GM06990 (cell line): ENCODE measurements at regions not wholly inside any gene's neighbourhood (a gene's known extent, or its start where the extent isn't known, plus 50 kb on each side); places are given as distances from the start of the nearest gene placed in this dataset.

ENCODE experiments used
- DNase-seq: peaks from one replicate; pipeline ENCODE4 v3.0.0-alpha.2; 2011; ENCODE audit not compliant: insufficient read length; ENCODE audit errors: extremely low read depth
- H3K27me3 ChIP-seq: replicated peaks from 2 replicates; pipeline ENCODE4 v1.6.0; 2011; ENCODE audit warnings: low read length; ENCODE audit not compliant: control insufficient read depth, insufficient read depth
- H3K36me3 ChIP-seq: 2 replicates; pipeline ENCODE4 v1.5.1; 2011; ENCODE audit warnings: low read length; ENCODE audit not compliant: control insufficient read depth, insufficient read depth
- H3K4me3 ChIP-seq: replicated peaks from 2 replicates; pipeline ENCODE4 v1.5.1; 2011; ENCODE audit warnings: low read depth, mild to moderate bottlenecking, control low read depth, low read length
- TF ChIP-seq, protein P1 (sequence below): IDR thresholded peaks from 2 replicates; pipeline ENCODE4 v1.5.1; 2011; ENCODE audit warnings: low read length, control low read depth, mild to moderate bottlenecking, inconsistent platforms; ENCODE audit not compliant: insufficient read depth, poor library complexity, severe bottlenecking

DNA sequence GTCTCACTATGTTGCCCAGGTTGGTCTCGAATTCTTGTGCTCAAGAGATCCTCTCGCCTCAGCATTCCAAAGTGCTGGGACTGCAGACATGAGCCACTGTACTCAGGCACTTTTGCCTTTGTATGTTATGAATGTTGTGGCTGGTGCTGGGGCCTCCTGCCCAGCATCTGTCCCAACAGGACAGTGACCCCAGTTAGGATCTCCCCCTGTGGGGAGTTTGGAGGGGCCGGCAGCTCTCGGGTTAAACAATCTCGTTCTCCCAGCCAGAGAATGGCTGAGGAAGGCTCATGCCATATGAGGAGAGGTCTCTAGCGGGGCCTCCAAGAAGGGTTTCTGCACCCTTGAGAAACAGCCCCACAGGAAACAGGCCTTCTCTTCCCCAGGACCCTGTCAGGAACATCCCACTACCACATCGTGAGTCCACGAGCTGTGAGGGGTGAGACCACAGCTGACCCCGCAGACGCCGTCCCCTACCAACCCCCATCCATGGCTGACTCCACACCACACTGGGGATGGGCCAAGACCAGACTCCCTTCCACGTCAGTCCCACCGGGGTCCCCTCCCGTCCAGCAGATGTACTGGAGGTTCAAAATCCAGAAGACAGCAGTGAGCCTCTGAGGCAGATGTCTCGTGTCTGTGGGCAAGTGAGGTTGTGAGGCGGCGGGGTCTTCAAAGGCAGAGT is 54.1 kb downstream of the SHANK2 start:
- DNase-seq = no peak
- H3K36me3 ChIP-seq = no peaks in the 10 kb centered on the region
- no peak overlapping the region for H3K4me3 ChIP-seq
- TF ChIP-seq, protein P1, sequence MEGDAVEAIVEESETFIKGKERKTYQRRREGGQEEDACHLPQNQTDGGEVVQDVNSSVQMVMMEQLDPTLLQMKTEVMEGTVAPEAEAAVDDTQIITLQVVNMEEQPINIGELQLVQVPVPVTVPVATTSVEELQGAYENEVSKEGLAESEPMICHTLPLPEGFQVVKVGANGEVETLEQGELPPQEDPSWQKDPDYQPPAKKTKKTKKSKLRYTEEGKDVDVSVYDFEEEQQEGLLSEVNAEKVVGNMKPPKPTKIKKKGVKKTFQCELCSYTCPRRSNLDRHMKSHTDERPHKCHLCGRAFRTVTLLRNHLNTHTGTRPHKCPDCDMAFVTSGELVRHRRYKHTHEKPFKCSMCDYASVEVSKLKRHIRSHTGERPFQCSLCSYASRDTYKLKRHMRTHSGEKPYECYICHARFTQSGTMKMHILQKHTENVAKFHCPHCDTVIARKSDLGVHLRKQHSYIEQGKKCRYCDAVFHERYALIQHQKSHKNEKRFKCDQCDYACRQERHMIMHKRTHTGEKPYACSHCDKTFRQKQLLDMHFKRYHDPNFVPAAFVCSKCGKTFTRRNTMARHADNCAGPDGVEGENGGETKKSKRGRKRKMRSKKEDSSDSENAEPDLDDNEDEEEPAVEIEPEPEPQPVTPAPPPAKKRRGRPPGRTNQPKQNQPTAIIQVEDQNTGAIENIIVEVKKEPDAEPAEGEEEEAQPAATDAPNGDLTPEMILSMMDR = no peak
- peaks cover 2% of the 10 kb centered on the region for H3K27me3 ChIP-seq

DNA sequence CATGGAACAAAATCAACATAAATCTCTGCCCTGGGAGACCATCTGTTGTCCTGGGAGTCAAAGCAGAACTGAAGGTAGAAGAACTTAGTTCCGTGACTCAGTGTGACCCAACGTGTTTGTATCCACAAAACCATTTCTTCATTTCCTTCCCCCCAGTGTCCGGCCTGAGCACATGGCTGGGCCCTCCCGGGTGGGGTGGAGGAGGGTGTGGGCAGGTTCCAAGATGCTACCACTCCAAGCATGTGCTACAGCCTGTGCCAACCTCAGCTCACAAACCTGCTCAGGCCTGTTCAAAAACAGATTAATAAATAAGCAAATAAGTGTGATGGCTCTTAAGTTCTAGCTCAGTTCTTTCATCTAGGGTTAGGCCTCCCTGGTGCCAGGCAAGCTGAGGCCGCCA is 55.3 kb downstream of the SHANK2 start:
- Histone ChIP-seq H3K4me3 (no peak overlapping the region), H3K27me3 (peaks cover 2% of the 10 kb centered on the region), H3K36me3 (no peaks in the 10 kb centered on the region)
- TF ChIP-seq, protein P1 = no peak
- DNase-seq = no peak

DNA sequence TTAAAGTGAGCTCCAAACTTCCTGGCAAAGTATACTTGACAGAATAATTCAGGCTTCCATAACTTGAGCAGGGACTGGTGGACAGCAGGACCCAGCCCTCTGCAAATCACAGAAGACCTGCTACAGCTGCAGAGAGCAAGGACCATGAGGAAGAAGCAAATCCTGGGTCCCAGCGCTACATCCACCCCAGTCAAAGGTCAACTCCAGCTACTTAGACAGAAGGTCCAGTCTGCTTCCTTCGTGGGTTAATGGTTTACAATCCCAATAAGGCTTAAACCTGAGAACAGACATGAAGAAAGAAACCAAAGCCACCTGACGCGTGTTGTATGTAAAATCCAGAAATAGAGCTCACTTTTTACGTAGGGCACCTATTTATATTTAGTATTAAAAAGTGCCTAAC is 57.7 kb downstream of the SHANK2 start:
- TF ChIP-seq, protein P1 = no peak
- no peaks in the 10 kb centered on the region for H3K36me3 ChIP-seq
- H3K27me3 ChIP-seq = peaks cover 2% of the 10 kb centered on the region
- DNase-seq = no peak
- no peak overlapping the region for H3K4me3 ChIP-seq

DNA sequence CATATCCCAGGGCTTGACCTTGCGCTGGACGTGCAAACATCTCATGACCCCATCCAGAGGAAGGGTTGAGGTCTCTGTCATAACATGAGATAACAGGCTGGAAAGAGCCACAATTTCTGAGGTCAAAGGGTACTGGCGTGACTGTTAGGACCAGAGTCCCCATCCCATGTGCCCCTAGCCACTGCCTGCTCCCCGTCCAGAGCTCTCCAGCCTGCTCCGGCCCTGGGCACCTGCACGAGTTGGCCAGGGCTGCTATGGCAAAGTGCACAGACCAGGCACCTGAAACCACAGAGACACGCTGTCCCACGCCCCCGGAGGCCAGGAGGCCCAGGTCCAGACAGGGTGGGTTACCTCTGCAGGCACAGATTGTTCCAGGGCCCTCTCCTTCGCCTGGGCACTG is 58.9 kb downstream of the SHANK2 start:
- no peak for DNase-seq
- Histone ChIP-seq H3K27me3 (no peaks in the 10 kb centered on the region; the same call in none of the 2 replicates), H3K36me3 (no peaks in the 10 kb centered on the region), H3K4me3 (no peak overlapping the region)
- TF ChIP-seq, protein P1 = no peak

DNA sequence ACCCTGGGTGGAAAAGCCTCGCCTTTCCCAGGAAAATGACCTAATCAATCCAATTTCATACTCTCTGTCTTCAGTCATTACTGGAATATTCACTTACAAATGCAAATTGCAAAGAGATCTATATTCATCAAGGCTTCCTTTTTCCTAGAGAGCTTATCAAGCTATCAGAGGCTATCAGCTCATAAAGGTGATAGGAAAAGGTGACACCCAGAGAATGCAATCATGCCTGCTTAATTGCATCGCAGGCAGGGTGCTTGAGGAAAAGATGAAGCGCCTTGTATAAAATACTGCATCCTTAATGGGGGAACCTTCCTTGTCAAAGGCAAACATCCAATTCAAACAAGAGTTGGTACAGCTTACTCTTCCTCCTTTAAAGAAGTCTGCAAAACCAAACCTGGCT is 59.7 kb downstream of the SHANK2 start:
- H3K36me3 ChIP-seq = no peaks in the 10 kb centered on the region
- H3K27me3 ChIP-seq = no peaks in the 10 kb centered on the region; the same call in none of the 2 replicates

More for the DNA sequence above, 59.7 kb downstream of the SHANK2 start:
- H3K4me3 ChIP-seq = no peak overlapping the region
- TF ChIP-seq, protein P1 = no peak
- no peak for DNase-seq
